HL-60 (cell line): ENCODE measurements at regions not wholly inside any gene's neighbourhood (a gene's known extent, or its start where the extent isn't known, plus 50 kb on each side); places are given as distances from the start of the nearest gene placed in this dataset.

ENCODE experiments used
- DNase-seq, 2 experiments: peaks; one replicate each; pipeline ENCODE4 v3.0.0-alpha.2; 2010 to 2020; ENCODE audit warnings: low read depth in 1 of 2, low spot score in 1 of 2
- H3K27ac ChIP-seq: fragments of 250-450 bp; sonication (Bioruptor Pico); replicated peaks from 2 replicates; pipeline ENCODE4 v1.5.1; 2020; ENCODE audit warnings: mild to moderate bottlenecking, moderate library complexity
- H3K27me3 ChIP-seq: fragments of 250-450 bp; sonication (Bioruptor Pico); 2 replicates; pipeline ENCODE4 v1.5.1; 2021; ENCODE audit warnings: mild to moderate bottlenecking, moderate library complexity; ENCODE audit not compliant: insufficient read depth, poor library complexity, severe bottlenecking
- H3K4me3 ChIP-seq: replicated peaks from 2 replicates; pipeline ENCODE4 v1.5.1; 2011; ENCODE audit warnings: mild to moderate bottlenecking, control low read depth, low read length; ENCODE audit not compliant: insufficient read depth
- GABPA ChIP-seq: IDR thresholded peaks from 2 replicates; pipeline ENCODE4 v1.6.1; 2012; ENCODE audit warnings: low read depth
- POLR2AphosphoS5 ChIP-seq: IDR thresholded peaks from 2 replicates; pipeline ENCODE4 v1.6.1; 2012; ENCODE audit warnings: low read depth
- SPI1 ChIP-seq: IDR thresholded peaks from 2 replicates; pipeline ENCODE4 v1.6.1; 2012; ENCODE audit warnings: low read depth, mild to moderate bottlenecking, borderline replicate concordance
- TF ChIP-seq, protein P1 (sequence below): IDR thresholded peaks from 2 replicates; pipeline ENCODE4 v1.6.1; 2012; ENCODE audit warnings: low read depth; ENCODE audit not compliant: insufficient replicate concordance
- TF ChIP-seq, protein P2 (sequence below): IDR thresholded peaks from one replicate; pipeline ENCODE4 v1.5.1; 2011; ENCODE audit warnings: low read length, control low read depth, inconsistent platforms; ENCODE audit not compliant: insufficient read depth

DNA sequence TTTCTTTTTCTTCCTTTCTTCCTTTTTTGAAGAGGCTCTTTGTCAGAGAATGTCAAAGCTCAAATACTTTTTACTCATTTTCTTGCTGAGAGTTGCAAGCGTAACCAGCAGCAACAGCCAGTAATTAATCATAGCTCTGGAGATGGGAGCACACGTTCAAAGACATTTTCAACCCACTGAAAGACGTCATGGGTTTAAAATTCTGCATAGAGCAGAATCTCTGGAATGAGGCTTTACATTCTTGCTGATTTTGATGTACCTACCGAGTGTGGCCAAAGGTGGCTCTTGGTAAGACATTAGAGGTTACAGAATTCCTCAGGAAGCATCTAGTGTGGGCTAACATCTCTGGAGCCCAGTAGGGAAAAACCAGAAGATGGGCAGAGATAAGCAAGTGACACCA, 292.5 kb downstream of the MTX2 start:
- TF ChIP-seq, protein P1, sequence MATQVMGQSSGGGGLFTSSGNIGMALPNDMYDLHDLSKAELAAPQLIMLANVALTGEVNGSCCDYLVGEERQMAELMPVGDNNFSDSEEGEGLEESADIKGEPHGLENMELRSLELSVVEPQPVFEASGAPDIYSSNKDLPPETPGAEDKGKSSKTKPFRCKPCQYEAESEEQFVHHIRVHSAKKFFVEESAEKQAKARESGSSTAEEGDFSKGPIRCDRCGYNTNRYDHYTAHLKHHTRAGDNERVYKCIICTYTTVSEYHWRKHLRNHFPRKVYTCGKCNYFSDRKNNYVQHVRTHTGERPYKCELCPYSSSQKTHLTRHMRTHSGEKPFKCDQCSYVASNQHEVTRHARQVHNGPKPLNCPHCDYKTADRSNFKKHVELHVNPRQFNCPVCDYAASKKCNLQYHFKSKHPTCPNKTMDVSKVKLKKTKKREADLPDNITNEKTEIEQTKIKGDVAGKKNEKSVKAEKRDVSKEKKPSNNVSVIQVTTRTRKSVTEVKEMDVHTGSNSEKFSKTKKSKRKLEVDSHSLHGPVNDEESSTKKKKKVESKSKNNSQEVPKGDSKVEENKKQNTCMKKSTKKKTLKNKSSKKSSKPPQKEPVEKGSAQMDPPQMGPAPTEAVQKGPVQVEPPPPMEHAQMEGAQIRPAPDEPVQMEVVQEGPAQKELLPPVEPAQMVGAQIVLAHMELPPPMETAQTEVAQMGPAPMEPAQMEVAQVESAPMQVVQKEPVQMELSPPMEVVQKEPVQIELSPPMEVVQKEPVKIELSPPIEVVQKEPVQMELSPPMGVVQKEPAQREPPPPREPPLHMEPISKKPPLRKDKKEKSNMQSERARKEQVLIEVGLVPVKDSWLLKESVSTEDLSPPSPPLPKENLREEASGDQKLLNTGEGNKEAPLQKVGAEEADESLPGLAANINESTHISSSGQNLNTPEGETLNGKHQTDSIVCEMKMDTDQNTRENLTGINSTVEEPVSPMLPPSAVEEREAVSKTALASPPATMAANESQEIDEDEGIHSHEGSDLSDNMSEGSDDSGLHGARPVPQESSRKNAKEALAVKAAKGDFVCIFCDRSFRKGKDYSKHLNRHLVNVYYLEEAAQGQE: no peak
- TF ChIP-seq SPI1 (no peak), POLR2AphosphoS5 (no peak), GABPA (no peak)
- TF ChIP-seq, protein P2, sequence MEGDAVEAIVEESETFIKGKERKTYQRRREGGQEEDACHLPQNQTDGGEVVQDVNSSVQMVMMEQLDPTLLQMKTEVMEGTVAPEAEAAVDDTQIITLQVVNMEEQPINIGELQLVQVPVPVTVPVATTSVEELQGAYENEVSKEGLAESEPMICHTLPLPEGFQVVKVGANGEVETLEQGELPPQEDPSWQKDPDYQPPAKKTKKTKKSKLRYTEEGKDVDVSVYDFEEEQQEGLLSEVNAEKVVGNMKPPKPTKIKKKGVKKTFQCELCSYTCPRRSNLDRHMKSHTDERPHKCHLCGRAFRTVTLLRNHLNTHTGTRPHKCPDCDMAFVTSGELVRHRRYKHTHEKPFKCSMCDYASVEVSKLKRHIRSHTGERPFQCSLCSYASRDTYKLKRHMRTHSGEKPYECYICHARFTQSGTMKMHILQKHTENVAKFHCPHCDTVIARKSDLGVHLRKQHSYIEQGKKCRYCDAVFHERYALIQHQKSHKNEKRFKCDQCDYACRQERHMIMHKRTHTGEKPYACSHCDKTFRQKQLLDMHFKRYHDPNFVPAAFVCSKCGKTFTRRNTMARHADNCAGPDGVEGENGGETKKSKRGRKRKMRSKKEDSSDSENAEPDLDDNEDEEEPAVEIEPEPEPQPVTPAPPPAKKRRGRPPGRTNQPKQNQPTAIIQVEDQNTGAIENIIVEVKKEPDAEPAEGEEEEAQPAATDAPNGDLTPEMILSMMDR: no peak
- Histone ChIP-seq H3K27me3 (peaks cover 29% of the 10 kb centered on the region), H3K27ac (no peak overlapping the region), H3K4me3 (no peak overlapping the region)
- no peak for DNase-seq

DNA sequence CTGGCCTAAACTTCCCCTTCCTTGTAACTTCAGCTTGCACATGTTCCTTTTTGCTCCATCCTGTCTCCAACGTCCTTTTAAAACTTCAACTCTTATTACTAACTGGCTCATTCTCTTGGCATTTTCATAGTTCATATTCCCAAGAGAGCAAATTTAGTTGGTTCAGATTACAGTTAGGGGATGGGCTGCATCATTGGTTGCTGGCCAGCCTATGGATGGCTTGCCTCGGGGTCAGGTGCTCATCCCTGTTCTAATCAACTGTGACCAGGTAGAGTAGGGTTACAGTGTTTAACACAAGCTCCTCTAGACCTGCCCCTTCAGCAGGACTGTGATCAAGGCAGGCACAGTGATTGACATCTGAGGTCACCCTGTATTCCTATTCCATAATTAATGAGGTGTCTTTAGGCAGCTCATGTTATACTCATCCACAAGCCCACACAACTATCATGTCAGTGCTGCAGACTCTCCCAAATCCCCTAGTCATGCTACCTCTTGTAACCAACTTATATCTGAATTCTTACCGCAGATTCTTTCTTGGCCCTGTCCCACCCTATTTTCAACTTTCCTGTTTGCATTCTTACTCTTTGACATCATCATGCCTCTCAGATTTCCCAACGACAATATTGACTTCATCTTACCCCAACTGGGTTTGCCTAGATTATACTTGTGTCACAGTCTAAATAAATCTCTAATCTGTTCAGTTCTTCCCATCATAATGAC, 293.3 kb downstream of the MTX2 start:
- Histone ChIP-seq H3K27ac (no peak overlapping the region), H3K27me3 (peaks cover 26% of the 10 kb centered on the region), H3K4me3 (no peak overlapping the region)
- no peak for DNase-seq
- TF ChIP-seq SPI1: no peak

DNA sequence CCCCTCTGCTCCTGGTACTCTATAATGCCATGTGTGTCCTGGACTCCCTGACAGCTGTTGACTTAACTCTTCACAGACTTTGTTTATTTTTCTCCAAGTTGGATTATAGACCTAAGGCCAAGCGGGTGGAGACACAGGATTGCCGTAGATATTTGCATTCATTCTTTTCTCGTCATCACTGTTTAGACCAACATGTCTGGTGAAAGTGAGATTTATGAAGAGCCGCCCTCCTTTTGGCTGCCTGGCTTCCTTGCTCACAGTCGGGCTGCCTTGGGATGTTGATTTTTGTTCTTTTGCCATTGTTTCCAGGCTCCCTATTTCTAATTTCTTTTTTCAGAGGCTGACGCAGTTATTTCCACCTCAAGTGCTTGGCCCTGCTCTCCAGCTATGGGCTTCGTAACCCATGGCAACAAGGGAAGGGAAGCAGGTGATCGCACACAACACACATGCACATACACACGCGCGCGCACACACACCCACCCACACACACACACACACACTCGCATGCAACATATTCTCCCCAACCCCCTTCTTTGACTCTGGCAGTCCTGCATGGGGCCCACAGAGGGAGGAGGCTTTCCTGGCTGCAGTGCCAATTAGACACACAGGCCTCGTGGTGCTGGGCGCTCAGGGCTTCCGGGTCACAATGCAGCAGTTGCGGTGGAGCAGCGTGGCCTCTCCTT, 296.5 kb downstream of the MTX2 start:
- no peak overlapping the region for H3K27ac ChIP-seq
- TF ChIP-seq, protein P2: no peak
- TF ChIP-seq, protein P1: no peak
- no peak overlapping the region for H3K4me3 ChIP-seq
- peaks cover 12% of the 10 kb centered on the region for H3K27me3 ChIP-seq
- no peak for DNase-seq

DNA sequence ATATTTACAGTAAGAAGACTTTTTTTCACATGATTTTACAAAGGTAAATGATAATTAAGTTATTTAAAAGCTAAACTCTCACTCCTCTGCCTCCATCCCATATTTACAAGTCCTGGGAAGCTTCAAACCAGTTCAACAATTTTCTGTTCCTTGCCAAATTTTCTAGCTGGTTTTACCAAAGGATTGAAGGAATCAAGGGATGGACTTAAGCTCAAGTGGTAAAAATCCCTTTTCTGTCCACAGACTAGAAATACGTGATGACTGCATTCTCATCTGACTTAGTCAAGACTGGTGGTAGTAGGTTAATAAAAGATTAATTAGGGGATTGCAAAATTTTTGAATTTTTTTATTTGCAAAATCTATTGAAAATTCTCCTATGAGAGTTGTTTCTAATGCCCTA, 297.3 kb downstream of the MTX2 start:
- Histone ChIP-seq H3K4me3 (no peak overlapping the region), H3K27me3 (peaks cover 6% of the 10 kb centered on the region), H3K27ac (no peak overlapping the region)
- no peak for DNase-seq
- TF ChIP-seq POLR2AphosphoS5 (no peak), GABPA (no peak), SPI1 (no peak)
- TF ChIP-seq, protein P1: no peak
- TF ChIP-seq, protein P2: no peak
